ENCODE measurements at regions not wholly inside any gene's neighbourhood (a gene's known extent, or its start where the extent isn't known, plus 50 kb on each side); places are given as distances from the start of the nearest gene placed in this dataset.
"Not testable (repeated sequence)": the region's sequence is repeated elsewhere in the genome, so short reads cannot be mapped to it uniquely, and the experiment has no call there.

GRCh38 chr2:106288873-106289272, 94.8 kb upstream of the UXS1 start:
- DNase-seq, result no peak

GRCh38 chr2:106285237-106285829, 91.2 kb upstream of the UXS1 start:
- DNase-seq, result no peak

GRCh38 chr2:106284691-106285202, 90.6 kb upstream of the UXS1 start:
- DNase-seq, result no peak

DNA sequence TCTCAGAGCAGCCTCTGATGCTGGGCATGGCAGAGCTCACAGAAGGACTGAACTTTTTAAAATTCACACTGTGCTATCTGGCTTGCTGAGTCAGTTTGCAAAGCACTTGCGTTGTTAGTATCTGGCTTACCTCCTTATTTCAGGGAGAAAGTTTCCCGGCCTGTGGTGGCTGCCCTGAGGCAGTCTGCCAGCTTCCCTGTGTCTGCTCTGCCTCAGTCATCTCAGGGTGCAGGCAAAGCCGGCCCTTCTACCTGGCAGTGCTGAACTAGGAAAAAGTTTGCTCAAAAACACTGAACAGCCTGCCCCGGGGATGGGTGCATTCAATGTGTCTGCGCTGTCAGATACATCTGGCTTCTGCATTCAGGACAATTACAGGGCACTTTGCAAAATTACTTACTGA, 90.2 kb upstream of the UXS1 start:
- DNase-seq, result no peak

DNA sequence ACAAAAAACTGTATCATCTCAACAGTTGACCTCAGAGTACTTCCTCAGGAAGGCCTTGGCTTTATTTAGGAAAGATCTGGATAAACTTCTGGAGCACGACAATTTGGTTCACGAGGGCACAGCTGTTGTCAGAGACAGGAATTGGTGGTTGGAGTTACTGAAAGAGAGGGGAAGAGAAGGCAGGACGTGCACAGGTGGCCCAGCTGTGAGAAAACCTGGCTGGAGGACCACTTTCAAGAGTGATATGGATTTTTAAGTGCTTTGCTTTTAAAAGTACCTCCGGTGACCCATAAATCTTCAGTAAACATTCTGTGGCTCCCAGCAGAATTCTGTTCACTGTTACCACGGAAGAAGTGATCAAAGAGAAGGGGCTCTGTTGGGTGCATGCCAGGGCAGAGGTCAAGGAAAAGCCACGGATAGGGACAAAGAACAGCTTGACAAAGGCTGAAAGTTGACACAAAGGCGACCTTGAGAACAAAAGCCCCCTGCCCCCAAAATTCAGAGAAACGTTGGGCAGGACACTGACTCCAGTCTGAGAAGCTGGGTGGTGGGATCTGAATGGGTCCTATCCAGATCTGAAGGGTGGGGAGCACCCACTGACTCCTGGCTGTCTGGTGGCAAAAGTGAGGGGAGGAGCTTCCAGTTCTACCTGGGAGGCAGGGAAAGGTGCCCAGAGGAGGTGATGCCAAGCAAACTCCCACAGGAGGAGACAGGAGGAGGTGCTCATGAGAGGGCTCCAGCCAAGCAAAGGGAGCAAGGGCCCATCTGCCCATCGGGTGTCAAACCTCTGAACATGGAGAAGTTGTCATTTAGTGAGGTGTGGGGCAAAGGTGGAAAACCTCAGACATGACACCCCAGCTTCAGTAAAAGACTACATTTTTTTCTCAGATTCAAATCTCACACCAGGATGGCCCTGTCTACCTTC, 89.4 kb upstream of the UXS1 start:
- DNase-seq, result not testable (repeated sequence)

GRCh38 chr2:106282462-106283170, 88.5 kb upstream of the UXS1 start:
- no peak for DNase-seq

GRCh38 chr2:106281907-106282430, 87.9 kb upstream of the UXS1 start:
- not testable (repeated sequence) for DNase-seq

DNA sequence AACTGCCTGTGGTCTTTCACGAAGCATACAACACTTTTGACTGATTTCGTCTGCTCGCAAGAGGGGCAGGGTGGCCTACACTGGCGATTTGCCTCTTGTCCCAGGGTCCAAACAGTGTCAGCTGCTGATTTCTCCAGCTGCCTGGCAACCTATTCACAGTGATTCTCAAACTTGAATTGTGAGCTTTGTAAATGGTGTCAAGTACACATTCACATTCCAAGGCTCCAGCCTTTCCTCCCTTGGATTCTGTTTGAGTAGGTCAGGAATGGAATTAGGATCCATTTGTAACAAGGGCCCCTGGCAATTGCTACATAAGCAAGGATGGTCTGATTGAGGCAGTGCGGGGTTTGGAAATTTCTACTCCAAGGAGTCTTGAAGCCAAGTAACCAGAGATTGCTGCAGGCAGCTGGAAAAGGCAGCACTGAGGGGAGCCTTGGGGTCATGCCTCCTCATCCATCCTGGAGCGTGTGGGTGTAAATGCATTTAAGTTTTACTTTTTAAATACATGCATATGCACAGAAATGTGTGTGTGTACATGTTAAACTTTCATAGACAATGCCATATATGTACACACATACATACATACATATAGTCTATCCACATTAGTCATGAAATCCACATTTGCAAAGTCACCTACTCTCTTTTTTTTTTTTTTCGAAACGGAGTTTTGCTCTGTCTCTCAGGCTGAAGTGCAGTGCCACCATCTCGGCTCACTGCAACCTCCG, 86.8 kb upstream of the UXS1 start:
- no peak for DNase-seq

GRCh38 chr2:106280224-106280623, 86.1 kb upstream of the UXS1 start:
- no peak for DNase-seq

DNA sequence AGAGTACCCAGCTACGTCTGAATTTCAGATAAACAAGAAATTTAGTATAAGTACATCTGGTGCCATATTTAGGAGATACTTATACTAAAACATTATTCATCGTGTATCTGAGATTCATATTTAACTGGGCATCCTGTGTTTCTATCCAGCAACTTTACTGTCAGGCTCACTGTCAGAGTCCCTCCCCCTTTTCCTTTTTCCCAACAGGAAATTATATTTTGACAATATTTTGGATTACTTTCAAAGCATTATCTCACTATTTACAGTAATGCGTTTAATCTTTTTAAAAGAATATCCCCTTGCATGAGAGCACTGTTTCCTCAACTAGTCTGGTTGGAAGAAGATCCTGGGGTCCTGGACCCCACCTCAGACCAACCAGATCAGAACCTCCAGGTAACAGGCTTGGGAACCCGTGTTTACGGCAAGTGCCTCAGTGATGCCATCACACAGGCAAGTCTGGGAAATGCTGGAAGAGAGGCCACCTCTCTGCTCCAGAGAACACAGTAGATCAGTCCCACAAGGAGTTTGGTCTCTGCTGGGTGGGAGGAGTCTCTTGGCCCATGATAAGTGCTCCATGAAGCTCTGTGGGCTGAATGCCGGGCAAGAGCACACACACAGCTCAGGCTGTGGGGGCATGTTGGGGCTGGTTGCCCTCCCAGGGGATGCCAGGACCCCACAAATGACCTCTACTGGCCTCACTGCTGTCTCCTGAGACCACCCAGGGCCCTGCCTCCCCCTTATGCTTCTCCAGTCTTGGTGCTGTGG, 84.2 kb upstream of the UXS1 start:
- DNase-seq, result no peak

GRCh38 chr2:106277426-106277825, 83.3 kb upstream of the UXS1 start:
- no peak for DNase-seq

- no peak for DNase-seq
Observed at GRCh38 chr2:106275971-106276370, 81.9 kb upstream of the UXS1 start.

DNA sequence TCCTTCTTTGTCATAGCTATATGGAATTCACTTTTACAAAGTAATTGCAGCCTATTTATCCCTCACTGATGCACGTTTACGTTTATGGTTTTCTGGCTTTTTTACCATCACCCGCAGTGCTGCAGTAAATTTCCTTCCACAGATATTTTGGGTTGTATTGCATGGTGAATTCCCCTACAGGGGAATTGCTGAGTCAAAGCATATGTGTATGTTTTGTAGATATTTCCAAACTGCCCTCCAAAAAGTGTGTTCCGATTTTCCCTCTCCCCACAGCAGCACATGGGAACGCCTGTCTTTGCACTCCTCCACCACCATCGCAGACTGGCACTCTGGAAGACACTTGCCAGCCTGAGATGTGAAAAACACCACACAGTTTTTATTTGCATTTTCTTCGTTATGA, 80.6 kb upstream of the UXS1 start:
- no peak for DNase-seq

DNA sequence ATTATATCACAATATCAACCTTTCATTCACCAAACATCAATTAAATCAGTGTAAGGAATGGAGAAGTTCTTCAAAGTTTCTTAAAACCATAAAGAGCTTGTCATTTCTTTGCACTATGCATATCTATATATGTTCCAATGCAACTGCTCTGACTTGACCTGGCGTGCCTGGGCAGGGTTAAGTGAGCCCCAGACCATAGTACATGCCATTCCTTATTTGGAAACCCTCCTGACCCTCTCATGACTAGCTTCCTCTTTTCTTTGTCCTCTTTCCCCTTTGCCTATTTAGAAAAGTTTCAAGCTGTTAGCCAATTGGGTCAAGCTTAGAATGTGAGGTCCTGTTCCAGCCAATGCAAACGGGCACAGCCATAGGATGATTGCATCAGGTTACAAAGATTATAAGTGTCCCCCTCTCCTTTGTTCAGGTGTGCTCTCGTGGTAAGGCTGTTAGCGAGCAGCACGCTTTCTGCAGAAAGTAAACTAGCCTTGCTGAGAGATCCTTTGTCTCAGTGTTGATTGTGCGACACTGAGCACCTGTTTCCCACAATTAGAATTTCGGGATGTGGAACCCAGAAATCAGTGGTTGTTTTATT, 78.2 kb upstream of the UXS1 start:
- DNase-seq, result no peak

DNA sequence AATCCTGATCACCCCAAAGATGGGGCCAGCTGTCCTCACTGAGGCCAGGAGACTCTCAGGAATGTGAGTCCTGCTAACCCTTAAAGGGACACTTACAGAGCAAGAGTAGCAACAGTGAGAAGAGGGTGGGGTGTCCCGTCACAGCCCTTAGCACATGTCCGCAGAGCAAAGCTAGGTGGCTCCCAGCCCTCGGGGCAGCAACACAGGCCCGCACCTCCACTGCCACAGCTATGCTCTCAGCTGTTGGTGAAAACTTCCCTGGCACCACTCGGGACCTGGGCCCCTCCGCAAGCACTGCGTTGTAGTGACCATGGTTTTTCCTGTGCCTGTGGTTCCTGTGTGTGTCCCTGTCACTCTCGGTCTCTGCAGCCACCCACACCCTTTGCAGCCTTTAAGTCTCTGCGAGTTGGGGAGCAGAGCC, 76.4 kb upstream of the UXS1 start:
- DNase-seq, result no peak

DNA sequence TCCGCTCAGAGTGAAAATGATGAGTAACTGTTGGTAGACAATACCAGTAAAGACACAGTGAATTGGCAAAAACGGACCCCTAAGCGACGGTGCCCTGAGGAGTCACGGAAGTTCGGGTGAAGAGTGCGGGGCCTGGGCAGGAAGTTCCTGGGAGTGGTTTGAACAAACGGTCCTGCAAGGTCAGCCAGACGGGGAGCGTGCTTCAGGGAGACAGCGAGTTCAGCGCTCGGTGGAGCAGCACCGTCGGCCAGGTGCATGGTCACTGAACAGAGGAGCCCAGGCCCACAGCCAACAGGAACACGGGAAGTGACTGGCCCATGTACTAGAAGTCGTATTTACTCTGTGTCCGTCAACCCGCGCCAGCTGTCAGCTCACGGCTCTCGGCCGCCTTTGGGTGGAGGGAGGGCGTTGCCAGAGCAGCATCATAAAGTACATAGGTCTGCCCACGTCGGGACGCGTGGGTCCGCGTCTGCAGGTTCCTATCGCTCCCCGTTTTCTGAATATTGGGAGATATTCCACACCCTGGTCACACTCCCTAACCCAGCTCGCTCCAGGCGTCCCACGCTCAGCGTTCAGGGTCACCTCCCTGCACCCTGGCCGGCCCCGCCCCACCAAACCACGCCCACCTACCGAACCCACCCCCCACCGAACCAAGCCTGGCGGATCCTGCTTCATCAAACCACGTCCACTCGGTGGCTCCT, 75.6 kb upstream of the UXS1 start:
- peak; percentile 80 for DNase-seq

DNA sequence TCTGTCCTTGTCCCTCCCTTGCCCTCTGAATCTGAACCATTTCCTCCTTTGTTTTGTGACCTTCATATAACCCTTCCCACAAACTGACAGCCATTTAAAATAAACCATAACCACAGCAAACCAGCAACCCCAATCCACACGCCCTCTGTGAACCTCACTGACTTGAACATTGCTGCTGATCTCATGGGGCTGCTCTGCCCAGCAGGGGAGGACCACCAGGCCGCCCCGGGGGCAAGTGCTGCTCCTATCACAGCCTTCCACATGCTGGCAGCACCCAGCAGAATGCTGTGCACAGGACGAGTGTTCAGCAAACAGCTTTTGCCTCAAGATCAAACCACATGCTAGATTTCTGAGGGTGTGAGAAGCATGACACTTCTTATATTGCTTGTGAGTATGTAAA, 73.9 kb upstream of the UXS1 start:
- no peak for DNase-seq

- no peak for DNase-seq
Observed at GRCh38 chr2:106261871-106262321, 67.8 kb upstream of the UXS1 start.

DNA sequence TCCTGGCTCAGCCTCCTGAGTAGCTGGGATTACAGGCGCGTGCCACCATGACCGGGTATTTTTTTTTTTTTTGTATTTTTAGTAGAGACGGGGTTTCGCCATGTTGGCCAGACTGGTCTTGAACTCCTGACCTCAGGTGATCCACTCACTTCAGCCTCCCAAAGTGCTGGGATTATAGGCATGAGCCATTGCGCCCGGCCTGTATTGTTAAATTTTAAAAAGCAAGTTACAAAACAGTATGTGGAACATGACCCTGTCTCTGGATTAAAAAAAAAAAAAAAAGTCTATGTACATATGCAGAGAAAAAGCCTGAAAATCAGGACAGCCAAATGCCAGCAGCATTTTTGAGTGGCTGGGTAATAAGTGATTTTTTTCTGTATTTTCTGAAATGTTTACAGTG, 64.8 kb upstream of the UXS1 start:
- not testable (repeated sequence) for DNase-seq

DNA sequence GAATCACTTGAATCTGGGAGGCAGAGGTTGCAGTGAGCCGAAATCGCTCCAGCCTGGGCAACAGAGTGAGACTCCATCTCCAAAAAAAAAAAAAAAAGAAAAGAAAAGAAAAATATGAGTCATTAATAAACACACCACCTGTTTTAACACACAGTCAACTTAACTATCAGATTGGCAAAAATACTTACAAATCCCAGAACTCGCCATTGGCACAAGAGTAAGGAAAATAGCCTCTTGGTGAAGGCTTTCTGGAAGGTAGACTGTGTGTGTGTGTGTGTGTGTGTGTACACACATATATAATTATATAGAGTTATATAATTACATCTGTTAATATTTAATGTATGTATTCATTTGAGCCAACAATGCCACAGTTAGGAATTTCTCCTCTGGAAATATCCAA, 63.7 kb upstream of the UXS1 start:
- no peak for DNase-seq

DNA sequence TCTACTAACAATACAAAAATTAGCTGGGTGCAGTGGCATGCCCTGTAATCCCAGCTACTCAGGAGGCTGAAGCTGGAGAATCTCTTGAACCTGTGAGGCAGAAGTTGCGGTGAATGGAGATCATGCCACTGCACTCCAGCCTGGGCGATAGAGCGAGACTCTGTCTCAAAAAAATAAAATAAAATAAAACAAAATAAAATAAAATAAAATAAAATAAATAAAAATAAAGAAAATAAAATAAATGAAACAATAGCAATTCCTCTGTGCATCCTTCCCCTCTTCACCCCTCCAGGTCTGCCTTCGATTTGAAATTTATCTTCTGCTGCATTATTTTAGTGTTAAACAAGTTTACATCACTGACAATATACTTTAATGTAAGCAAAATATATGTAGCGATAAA, 63.0 kb upstream of the UXS1 start:
- no peak for DNase-seq

Measured in activated CD8-positive, alpha-beta memory T cell treated with anti-CD3 and anti-CD28 coated beads for 24 hours (primary cell).